KMS-11 (cell line): ENCODE measurements at regions not wholly inside any gene's neighbourhood (a gene's known extent, or its start where the extent isn't known, plus 50 kb on each side); places are given as distances from the start of the nearest gene placed in this dataset.

Source experiments
- H2AFZ ChIP-seq: fragments of 200-600 bp; sonication (generic); 2 replicates; pipeline ENCODE4 v1.6.1; 2016; ENCODE audit warnings: antibody characterized with exemption, mixed run types, low read depth
- H3K27ac ChIP-seq: fragments of 200-600 bp; sonication (generic); 2 replicates; pipeline ENCODE4 v1.6.1; 2016; ENCODE audit warnings: mild to moderate bottlenecking, mixed run types
- H3K27me3 ChIP-seq: fragments of 200-600 bp; sonication (generic); 2 replicates; pipeline ENCODE4 v1.6.1; 2017; ENCODE audit warnings: mild to moderate bottlenecking, low read depth, mixed run types, moderate library complexity; ENCODE audit not compliant: insufficient read depth
- H3K36me3 ChIP-seq: fragments of 200-600 bp; sonication (generic); 2 replicates; pipeline ENCODE4 v1.6.1; 2017; ENCODE audit warnings: mild to moderate bottlenecking, mixed run types; ENCODE audit not compliant: insufficient read depth
- H3K4me1 ChIP-seq: fragments of 200-600 bp; sonication (generic); 2 replicates; pipeline ENCODE4 v1.6.1; 2016; ENCODE audit warnings: mild to moderate bottlenecking, low read depth, mixed run types; ENCODE audit not compliant: poor library complexity, severe bottlenecking
- H3K4me2 ChIP-seq: fragments of 200-600 bp; sonication (generic); 2 replicates; pipeline ENCODE4 v1.7.0; 2016; ENCODE audit warnings: mild to moderate bottlenecking, mixed run types
- H3K4me3 ChIP-seq: fragments of 200-600 bp; sonication (generic); IDR thresholded peaks from 2 replicates; pipeline ENCODE4 v1.6.1; 2017; ENCODE audit warnings: low read depth, low read length, mixed read lengths; ENCODE audit not compliant: insufficient read depth
- H3K79me2 ChIP-seq: fragments of 200-600 bp; sonication (generic); 2 replicates; pipeline ENCODE4 v1.6.1; 2016; ENCODE audit warnings: low read depth, mixed run types; ENCODE audit not compliant: insufficient read depth
- H3K9ac ChIP-seq: fragments of 200-600 bp; sonication (generic); 2 replicates; pipeline ENCODE4 v1.6.1; 2016; ENCODE audit warnings: mild to moderate bottlenecking, mixed run types
- H4K20me1 ChIP-seq: fragments of 200-600 bp; sonication (generic); 2 replicates; pipeline ENCODE4 v1.6.1; 2016; ENCODE audit warnings: mild to moderate bottlenecking, mixed run types; ENCODE audit not compliant: insufficient read depth
- TF ChIP-seq, protein P1 (sequence below): fragments of 200-600 bp; sonication (generic); conservative IDR thresholded peaks from 2 replicates; pipeline ENCODE4 v1.6.1; 2017; ENCODE audit warnings: low read depth, mild to moderate bottlenecking, antibody characterized with exemption, low read length, moderate library complexity, mixed read lengths

DNA sequence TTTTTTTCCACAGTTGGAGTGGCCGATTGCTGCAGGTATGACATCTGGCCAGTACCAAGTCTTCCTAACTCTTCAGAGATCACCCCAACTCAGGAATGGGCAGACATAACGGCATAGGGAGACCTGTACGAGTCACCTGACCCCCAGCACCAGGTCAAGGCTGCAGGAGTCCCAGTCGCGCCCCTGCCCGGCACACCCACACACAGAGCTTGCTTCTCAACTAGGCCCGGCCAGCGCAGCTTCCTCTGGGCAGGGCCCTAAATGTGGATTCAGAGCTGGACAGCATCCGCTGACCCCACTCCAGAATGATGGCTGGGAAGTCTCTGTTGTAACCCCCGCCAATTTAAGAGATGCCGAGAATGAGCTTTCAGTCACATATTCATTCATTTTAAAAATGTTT, 58.8 kb upstream of the CLDN14 start:
- H4K20me1 ChIP-seq, result no peaks in the 10 kb centered on the region
- no peak overlapping the region for H3K4me3 ChIP-seq
- no peak overlapping the region for H3K4me2 ChIP-seq
- TF ChIP-seq, protein P1, sequence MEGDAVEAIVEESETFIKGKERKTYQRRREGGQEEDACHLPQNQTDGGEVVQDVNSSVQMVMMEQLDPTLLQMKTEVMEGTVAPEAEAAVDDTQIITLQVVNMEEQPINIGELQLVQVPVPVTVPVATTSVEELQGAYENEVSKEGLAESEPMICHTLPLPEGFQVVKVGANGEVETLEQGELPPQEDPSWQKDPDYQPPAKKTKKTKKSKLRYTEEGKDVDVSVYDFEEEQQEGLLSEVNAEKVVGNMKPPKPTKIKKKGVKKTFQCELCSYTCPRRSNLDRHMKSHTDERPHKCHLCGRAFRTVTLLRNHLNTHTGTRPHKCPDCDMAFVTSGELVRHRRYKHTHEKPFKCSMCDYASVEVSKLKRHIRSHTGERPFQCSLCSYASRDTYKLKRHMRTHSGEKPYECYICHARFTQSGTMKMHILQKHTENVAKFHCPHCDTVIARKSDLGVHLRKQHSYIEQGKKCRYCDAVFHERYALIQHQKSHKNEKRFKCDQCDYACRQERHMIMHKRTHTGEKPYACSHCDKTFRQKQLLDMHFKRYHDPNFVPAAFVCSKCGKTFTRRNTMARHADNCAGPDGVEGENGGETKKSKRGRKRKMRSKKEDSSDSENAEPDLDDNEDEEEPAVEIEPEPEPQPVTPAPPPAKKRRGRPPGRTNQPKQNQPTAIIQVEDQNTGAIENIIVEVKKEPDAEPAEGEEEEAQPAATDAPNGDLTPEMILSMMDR, result no peak
- H3K79me2 ChIP-seq, result no peaks in the 10 kb centered on the region
- H3K27me3 ChIP-seq, result no peaks in the 10 kb centered on the region; the same call in 1 of the 2 replicates
- no peak overlapping the region for H3K27ac ChIP-seq
- no peak overlapping the region for H2AFZ ChIP-seq
- H3K36me3 ChIP-seq, result no peaks in the 10 kb centered on the region
- no peak overlapping the region for H3K9ac ChIP-seq
- peaks cover 63% of the 10 kb centered on the region for H3K4me1 ChIP-seq

DNA sequence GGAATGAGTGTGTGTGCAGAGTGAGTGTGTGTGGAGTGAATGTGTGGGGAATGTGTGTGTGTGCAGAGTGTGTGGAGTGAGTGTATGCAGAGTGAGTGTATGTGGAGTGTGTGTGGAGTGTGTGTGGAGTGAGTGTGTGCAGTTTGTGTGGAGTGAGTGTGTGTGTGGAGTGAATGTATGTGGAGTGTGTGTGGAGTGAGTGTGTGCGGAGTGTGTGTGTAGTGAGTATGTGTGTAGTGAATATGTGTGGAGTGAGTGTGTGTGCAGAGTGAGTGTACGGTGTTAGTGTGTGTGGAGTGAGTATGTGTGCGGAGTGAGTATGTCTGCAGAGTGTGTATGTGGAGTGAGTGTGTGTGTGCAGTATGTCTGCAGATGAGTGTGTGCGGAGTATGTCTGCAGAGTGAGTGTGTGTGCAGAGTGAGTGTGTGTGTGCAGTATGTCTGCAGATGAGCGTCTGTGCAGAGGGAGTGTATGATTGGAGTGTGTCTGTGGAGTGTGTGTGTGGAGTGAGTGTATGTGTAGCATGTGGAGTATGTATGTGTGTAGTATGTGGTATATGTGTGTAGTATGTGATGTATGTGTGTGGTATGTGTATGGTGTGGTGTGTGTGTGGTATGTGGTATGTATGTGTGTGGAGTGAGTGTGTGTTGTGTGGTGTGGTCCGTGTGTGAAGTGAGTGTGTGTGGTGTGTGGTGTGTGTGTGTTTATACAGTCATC, 59.7 kb upstream of the CLDN14 start:
- Histone ChIP-seq H3K4me2 (no peak overlapping the region), H3K4me1 (peaks cover 63% of the 10 kb centered on the region), H3K79me2 (no peaks in the 10 kb centered on the region), H2AFZ (no peak overlapping the region), H3K36me3 (no peaks in the 10 kb centered on the region), H3K4me3 (no peak overlapping the region), H4K20me1 (no peaks in the 10 kb centered on the region), H3K27me3 (no peaks in the 10 kb centered on the region; the same call in 1 of the 2 replicates), H3K9ac (no peak overlapping the region), H3K27ac (no peak overlapping the region)
- TF ChIP-seq, protein P1, result no peak

DNA sequence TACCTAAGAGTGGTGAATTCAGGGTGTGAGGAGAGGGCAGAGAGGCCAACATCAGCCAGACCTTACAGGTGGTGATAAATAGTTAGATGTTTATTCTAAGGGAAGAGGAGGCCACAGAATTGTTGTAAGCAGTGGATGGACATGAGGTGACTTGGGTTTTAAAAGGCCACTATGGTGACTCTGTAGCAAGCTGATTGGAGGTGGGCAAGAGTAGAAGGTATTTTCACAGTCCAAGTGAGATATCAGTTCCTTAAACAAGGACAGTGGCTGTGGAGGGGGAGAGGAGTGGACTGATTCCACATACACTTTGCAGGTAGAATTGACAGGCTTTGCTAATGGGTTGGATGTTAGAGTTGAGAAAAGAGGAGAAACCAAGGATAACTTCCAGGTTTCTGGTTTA, 60.8 kb upstream of the CLDN14 start:
- H3K4me1 ChIP-seq, result peaks cover 63% of the 10 kb centered on the region
- H3K36me3 ChIP-seq, result no peaks in the 10 kb centered on the region
- no peaks in the 10 kb centered on the region; the same call in 1 of the 2 replicates for H3K27me3 ChIP-seq
- TF ChIP-seq, protein P1, result no peak
- no peak overlapping the region for H3K27ac ChIP-seq
- H3K4me2 ChIP-seq, result no peak overlapping the region
- no peak overlapping the region for H3K9ac ChIP-seq
- no peaks in the 10 kb centered on the region for H3K79me2 ChIP-seq
- no peaks in the 10 kb centered on the region for H4K20me1 ChIP-seq
- no peak overlapping the region for H2AFZ ChIP-seq
- no peak overlapping the region for H3K4me3 ChIP-seq

DNA sequence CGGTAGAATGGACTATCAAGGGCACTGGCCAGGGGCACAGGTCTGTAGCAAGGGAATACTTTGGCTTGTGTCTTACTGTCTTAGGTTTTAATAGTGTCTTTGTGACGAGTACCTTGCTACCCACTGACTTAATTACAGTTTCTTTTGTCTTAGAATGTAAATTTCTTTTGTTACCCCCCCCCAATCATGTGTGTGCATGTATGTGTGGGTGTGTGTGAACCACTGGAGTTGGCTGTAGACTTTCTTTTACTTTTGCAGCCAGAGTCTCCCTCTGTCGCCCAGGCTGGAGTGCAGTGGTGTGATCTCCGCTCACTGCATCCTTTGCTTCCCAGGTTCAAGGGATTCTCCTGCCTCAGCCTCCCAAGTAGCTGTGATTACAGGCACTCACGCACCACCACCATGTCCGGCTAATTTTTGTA, 61.8 kb upstream of the CLDN14 start:
- Histone ChIP-seq H3K27me3 (no peaks in the 10 kb centered on the region; the same call in 1 of the 2 replicates), H2AFZ (no peak overlapping the region)
- TF ChIP-seq, protein P1, result no peak

More for the DNA sequence above, 61.8 kb upstream of the CLDN14 start:
- Histone ChIP-seq H3K36me3 (no peaks in the 10 kb centered on the region), H3K79me2 (no peaks in the 10 kb centered on the region), H3K4me2 (peak overlapping the region; percentile 77; the same call in 1 of the 2 replicates), H3K9ac (no peak overlapping the region), H4K20me1 (no peaks in the 10 kb centered on the region), H3K27ac (no peak overlapping the region), H3K4me3 (no peak overlapping the region), H3K4me1 (peaks cover 64% of the 10 kb centered on the region)
